IPS-NIHi7 (cell line): ENCODE measurements at regions not wholly inside any gene's neighbourhood (a gene's known extent, or its start where the extent isn't known, plus 50 kb on each side); places are given as distances from the start of the nearest gene placed in this dataset.

Experiments
- DNase-seq: peaks from one replicate; pipeline ENCODE4 v3.0.0; 2012; ENCODE audit warnings: mixed read lengths; ENCODE audit errors: extremely low spot score

DNA sequence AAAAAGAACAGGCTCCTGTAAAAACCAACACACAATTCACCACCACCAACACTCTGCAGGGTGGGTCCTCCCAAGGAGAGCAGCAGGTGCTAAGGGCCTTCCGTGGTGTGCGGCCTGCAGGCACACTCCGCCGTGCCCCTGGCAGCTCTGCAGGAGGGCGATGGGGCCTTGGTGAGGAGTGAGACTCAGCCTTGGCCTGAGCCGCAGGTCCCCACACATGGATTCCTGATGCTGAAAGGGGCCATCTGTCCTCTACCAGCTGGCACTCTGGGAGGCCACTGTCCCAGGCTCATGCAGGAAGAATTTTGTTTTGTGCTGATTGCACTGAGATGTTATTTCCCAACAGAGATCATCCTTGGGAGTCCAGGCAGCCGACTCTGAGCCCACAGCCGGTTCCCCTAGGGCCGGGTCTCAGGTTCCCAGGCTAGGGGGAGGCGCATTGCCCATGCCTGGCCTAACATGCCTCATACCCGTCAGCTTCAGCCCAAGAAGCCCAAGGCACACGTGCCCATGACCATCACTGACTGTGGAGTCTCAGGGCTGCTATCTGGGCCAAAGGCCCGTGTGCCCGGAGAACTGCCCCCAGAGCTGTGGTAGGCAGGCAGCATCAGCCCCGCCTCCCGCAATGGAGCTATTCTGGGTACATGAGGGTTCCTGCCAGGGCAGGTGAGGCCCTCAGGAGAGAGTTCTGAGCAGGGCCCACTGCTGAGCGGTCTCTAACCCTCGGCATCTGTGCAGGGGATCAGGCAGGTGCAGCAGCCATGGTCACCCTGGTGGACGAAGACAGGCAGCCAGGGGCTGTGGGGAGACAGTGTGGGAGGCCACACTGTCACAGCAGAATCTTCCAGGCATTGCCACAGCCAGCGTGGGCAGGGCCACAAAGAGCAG is 97.9 kb upstream of the ZNF469 start:
- DNase-seq, result no peak

DNA sequence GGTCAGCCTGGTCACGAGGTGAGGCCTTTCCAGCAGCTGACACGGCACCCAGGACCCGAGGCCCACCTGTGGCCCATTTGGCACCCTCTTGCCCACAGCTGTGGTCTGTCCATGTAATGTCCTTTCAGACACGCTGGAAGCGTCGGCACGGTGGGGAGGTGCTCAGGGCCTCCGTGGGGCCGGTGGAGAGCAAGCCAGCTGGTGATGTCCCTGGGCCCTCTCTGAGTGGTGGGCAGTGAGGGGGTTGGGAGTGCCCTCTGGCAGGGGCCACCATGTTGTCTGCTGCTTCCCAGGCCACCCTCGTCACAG is 97.3 kb upstream of the ZNF469 start:
- DNase-seq, result no peak

DNA sequence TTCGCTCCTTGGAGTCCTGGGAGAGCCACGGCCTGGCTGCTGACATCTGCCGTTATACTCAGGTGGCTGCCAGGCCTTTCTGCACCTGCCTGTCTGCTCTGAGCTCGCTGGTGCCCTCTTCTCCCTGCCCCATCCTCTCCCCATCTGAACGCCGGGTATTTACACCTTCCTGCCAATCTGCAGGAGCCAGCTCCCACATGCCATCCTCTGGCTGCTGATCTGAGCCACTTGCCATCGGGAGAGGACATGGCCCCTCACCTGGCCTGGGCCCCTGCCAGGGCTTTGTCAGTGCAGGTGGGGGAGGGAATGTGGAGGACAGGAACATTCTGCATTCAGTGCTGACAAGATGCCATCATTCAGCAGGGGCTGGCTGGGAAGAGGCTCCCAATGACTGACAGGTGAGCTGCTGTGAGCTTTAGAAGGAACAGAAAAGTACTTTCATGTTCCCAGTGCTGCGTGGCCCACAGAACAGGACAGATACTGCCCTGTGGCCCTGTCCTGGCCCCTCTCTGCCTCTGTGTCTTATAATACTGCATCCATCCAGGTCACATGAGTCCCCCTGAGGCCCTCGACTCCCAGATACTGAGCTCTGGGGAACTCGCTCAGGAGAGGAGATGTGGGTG is 96.3 kb upstream of the ZNF469 start:
- DNase-seq, result no peak

DNA sequence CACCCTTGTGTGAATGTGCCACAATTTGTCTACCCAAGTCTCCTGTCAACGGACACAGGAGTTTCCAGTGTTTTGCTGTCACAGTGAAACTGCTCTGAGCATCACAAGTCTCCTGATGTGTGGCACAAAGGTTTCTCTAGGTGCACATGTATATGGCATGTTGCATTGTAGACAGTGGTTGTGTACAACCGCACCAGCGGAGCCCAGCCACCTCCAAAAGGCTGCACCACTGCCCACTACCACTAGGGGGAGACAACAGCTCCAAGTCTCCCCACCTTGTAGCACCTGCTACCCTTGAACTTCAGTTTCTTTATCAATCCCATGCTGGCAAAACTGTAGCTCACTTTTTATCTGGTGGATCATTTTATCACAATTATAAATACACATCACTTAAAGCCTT is 95.5 kb upstream of the ZNF469 start:
- no peak for DNase-seq

GRCh38 chr16:88288303-88288702 is 94.5 kb upstream of the ZNF469 start:
- no peak for DNase-seq

DNA sequence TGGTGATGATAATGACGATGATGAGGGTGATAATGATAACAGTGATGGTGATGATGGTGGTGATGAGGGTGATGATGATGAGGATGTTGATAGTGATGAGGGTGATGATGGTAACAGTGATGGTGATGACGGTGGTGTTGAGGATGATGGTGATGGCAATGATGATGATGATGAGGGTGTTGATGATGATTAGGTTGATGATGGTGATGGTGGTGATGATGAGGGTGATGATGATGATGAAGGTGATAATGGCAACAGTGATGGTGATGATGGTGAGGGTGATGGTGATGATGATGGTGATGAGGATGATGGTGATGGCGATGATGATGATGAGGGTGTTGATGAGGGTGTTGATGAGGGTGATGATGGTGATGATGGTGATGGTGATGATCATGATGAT is 93.8 kb upstream of the ZNF469 start:
- DNase-seq, result no peak

GRCh38 chr16:88289561-88289960 is 93.2 kb upstream of the ZNF469 start:
- DNase-seq, result no peak

- DNase-seq, result no peak
These were observed 92.8 kb upstream of the ZNF469 start for GRCh38 chr16:88289968-88290401.

- DNase-seq, result no peak
These were observed 91.6 kb upstream of the ZNF469 start for GRCh38 chr16:88290850-88291830.

DNA sequence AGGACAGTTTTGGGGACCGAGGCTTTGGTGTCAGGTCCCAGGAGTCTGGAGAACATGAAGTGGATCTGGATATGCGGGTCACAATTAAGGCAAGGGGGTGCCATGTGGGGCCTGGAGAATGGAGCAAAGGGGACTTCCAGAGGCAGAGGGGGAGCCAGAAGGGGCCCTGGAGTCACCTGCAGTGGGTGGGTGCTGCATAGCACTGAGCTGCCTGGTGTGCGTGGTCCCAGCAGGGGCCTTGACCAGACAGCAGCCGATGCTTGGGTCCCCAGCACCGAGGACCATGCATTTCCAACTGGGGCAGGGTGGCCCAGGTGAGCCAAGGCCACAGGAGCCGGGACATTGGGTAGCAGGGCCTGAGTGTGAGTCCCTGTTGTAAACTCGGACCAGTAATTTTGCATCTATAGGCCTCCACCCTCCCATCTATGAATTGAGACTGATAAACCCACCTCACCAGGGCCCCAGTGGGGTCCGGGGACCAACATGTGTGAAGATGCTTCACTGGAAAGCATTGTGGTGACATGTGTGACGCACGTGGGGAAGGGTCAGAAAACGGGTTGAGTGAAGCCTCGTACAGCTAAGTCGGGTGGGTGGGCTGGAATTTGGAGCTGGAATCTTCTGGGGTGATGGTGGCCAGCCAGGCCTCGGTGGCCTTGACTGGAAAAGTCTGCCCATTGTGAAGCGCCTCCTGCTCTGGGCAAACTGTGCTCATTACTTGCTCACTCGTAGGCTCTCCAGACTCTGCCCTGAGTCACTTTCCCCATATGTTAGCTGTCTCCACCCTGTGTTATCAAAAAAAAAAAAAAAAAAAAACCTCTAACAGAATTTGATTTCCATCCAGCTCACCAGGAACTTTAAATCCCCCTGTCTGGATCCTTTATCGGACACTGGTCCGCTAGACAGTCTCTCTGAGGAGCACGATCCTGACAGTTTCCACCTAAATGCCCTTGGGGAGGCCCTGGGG is 90.5 kb upstream of the ZNF469 start:
- DNase-seq, result no peak

DNA sequence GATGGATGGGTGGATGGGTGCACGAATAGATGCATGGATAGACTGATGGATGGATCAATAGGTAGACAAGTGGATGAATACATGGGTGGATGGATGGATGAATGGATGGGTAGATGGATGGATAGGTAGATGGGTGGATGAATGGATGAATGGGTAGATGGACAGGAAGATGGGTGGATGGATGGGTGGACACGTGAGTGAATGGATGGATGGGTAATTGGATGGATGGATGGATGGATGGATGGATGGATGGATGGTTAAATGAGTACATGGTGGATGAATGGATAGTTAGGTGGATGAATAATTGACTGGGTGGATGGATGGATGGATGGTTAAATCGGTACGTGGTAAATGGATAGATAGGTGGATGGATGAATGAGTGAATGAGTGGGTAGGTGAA is 89.7 kb upstream of the ZNF469 start:
- no peak for DNase-seq

DNA sequence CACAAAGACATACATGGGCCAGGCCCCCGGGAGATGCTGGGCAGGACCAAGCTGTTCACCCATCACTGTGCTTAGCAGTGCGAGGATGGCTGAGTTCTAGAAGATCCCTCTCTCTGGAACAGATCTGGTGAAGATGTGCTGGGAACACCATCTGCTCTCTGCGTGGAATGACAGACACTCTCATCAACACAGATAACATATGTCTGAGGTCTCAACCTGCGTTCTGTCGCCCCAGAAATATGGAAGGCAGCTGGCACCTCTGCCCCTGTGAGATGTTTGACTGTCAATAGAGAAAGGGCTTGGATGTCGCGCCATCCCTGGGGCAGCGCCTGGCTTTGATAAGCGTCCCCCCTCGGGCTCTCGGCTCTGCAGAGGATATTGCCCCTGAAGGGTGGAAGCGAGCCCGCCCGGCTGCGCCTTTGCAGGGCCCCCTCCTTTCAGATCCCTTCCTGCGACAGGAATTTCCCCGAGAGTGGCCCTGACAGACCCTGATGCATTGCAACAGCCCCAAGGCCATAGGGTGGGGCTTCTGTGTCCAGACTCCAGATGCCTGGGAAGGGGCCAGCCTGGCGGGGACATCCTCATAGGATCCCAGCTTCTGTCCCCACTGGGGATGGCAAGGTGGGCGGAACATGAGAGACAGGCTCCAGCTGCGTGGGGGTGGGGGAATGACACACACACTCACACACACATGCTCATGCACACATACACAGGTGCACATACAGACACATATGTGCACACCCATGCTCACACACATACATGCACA is 86.9 kb upstream of the ZNF469 start:
- no peak for DNase-seq

DNA sequence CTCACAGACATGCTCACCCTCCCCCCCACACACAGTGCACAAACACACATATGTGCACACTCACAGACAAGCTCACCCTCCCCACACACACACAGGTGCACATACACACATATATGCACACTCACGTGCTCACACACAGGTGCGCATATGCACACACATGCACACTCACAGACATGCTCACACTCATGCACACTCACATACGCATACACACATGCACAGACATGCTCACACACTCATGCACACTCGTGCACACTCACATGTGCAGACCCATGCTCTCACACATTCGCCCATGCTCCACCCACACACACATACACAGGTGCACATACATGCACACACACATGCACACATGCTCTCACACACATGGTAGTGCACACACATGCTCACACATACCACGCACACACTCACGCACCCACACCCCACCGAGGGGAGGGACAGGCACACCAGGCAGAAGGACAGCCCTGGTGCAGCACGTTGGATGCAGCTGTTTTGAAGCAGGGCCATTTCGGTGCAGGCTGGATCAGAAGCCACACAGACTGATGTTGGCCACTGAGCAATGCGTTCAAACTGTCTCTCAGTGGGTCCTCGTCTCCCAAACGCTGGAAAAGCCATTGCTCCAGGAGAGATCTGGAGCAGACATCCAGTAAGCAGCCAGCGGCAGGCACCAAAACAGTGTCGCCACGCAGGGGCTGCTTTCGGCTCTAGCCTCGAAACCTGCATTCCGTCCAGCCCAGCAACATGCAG is 86.2 kb upstream of the ZNF469 start:
- no peak for DNase-seq

DNA sequence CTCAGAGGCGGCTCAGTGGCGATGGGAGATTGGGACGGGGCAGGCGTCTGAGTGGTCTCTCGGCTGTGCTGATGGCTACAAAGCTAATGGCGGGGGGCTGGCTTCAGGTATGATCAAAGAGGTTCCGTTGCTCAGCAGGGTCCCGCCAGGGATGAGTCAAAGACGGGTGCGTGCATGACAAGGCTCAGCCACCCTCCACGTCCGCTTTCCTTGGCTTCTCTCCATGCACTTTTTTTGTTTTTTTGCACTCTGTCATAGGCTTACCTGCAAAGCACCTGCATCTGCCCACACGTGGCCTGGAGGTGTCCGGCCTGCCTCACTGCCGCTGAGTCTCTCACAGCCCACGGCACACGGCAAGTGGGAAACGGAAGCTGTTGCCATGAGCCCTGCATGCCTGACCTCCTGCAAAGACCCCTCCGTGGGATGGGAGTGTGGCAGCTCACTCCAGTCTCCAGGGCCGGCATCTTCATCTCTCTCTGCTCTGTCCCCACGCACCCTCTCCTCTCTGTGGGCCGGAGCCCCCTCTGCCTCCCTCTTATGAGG is 85.5 kb upstream of the ZNF469 start:
- DNase-seq, result no peak

GRCh38 chr16:88298181-88298832 is 84.5 kb upstream of the ZNF469 start:
- no peak for DNase-seq

DNA sequence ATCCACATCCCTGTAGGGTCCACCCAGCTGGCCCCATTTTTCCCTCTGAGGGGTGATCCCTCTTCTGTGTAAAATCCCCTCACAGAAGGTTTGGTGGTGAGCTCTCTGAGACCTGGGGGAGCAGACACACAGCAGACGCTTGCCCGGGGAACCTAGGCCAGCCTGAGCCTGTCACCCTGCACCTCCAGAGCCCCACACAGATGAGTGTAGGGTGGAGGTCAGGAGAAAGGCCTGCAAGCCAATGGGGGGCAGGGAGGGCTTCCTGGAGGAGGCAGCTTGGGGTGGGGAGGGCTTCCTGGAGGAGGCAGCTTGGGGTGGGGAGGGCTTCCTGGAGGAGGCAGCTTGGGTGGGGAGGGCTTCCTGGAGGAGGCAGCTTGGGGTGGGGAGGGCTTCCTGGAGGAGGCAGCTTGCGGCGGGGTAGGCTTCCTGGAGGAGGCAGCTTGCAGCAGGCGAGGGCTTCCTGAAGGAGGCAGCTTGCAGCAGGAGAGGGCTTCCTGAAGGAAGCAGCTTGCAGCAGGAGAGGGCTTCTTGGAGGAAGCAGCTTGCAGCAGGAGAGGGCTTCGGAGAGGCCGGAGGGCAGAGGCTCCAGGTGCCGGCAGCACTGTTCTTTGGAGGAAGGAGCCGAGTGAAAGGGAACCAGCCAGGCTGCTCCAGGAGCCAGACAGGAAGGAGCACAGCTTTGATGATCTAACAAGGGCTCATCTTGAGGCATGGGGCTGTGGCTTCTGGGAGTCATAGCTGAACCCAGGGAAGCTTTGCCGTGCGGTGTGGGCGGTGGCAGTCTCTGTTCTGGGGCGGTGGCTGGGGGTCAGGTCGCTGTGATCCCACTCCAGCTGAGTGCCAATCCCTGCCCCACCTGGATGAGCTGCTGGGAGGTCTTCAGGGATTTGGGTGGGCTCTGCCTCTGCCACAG is 83.7 kb upstream of the ZNF469 start:
- DNase-seq, result no peak

DNA sequence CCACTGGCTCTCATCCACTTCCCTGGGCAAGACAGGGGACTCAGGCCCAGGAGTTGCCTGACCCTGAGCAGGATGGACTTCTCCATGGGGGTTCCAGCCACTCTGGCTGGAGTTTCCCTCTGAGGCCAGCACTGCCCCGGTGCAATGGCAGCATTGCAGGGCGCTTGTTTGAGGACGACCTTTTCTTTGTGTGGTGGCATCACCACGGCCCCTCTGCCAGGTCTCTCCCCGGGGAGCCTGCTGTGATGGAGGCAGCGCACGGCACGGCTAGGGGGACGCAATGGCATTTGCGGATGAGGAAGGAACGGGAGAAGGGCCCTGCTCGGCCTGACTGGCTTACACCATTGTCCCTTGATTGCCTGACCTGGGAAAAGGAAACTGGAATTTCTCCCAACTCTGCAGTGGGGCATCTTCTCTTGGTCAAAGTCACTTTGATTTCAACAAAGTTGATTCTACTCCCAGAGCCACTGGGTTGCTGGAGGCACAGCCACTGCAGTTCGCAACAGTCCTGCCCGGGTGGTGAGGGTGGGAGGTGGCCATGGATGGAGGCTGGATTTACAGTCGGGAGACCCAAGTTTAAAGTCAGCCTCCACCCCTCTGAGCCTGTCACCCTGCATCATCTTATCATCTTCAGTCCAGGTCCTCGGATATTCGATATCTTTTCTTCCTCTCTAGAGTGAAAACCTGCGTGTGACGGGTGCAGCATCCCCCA is 82.9 kb upstream of the ZNF469 start:
- no peak for DNase-seq
